Skeletal muscle satellite cell (primary cell): ENCODE measurements at regions not wholly inside any gene's neighbourhood (a gene's known extent, or its start where the extent isn't known, plus 50 kb on each side); places are given as distances from the start of the nearest gene placed in this dataset.

ENCODE experiments used
- H3K27me3 ChIP-seq: 2 replicates; pipeline ENCODE4 v1.7.0; 2013; ENCODE audit warnings: low read length; ENCODE audit not compliant: control insufficient read depth, insufficient read depth
- H3K36me3 ChIP-seq: 2 replicates; pipeline ENCODE4 v1.7.0; 2013; ENCODE audit warnings: mild to moderate bottlenecking, control low read depth, low read length; ENCODE audit not compliant: insufficient read depth
- H3K4me1 ChIP-seq: 2 replicates; pipeline ENCODE4 v1.7.0; 2013; ENCODE audit warnings: low read length; ENCODE audit not compliant: control insufficient read depth, insufficient read depth
- H3K4me2 ChIP-seq: 2 replicates; pipeline ENCODE4 v1.7.0; 2013; ENCODE audit warnings: mild to moderate bottlenecking, low read length
- H3K4me3 ChIP-seq: 2 replicates; pipeline ENCODE4 v1.7.0; 2013; ENCODE audit warnings: low read length
- H3K9ac ChIP-seq: 2 replicates; pipeline ENCODE4 v1.7.0; 2013; ENCODE audit warnings: mild to moderate bottlenecking, low read depth, low read length, moderate library complexity
- H3K9me3 ChIP-seq: replicated peaks from 2 replicates; pipeline ENCODE4 v1.7.0; 2013; ENCODE audit warnings: mild to moderate bottlenecking, control low read depth, low read length

DNA sequence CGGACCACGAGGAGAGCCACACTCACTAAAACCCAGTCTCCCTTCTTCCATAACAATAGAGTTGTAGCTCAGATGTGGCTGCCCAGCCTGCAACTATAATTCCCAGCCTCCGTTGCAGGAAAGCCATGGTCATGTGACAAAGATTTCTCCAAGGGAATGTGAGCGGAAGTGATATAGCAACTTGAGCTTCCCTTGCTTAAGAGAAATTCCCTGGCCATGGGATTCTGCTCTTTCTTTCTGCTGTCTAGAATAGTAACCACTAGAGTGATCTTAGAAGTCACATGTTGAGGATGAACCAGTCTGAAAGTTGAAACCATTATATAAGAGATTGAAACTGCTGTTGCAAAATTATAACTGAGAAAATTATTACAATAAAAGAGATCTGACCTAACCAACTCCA lies 86.4 kb upstream of the MED14 start:
- Histone ChIP-seq H3K4me2 (no peak overlapping the region), H3K4me3 (no peak overlapping the region), H3K9ac (no peak overlapping the region), H3K9me3 (no peaks in the 10 kb centered on the region), H3K36me3 (no peaks in the 10 kb centered on the region), H3K27me3 (peaks cover 12% of the 10 kb centered on the region), H3K4me1 (no peaks in the 10 kb centered on the region)

DNA sequence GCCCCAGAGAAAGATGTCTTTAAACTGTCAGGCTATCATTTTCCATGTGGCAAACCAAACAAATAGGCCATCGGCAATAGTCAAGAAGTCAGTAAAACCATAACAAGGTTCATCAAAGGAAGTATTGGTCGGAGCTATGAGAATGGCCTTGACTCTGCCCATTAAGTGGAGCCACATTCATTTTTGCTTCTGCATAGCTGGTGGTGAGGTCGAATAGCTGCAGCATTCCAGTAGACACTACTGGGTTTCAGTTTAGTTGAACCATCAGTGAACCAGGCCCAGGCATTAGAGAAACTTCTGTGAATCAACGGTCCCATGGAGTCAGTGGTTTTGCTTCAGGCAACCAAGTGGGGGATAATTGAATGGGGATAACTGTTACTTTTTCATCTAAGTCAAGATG lies 92.0 kb upstream of the MED14 start:
- no peaks in the 10 kb centered on the region for H3K9me3 ChIP-seq
- H3K4me2 ChIP-seq: no peak overlapping the region
- no peak overlapping the region for H3K9ac ChIP-seq
- no peaks in the 10 kb centered on the region for H3K36me3 ChIP-seq
- peaks cover 15% of the 10 kb centered on the region for H3K27me3 ChIP-seq
- H3K4me3 ChIP-seq: no peak overlapping the region
- H3K4me1 ChIP-seq: no peaks in the 10 kb centered on the region

DNA sequence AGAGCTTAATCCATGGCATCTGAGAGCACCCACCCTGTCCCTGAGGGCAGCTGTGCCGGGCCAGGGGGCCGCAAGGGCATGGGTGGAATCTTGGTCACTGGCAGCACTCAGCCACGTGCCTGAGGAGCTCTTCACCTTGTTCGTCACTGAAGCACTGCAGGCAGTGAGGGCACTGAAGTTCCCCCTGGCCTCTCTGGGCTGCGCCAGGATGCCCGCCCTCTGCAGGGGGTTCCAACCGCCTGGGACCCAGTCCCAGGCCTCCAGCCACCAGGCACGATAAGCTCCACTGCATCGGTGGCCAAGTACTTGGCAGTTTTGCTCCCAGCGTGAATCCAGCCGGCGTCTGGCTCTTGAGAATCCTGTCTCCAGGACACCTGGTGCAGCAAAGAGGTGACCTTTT lies 96.4 kb upstream of the MED14 start:
- no peak overlapping the region for H3K4me2 ChIP-seq
- H3K9me3 ChIP-seq: no peaks in the 10 kb centered on the region

DNA sequence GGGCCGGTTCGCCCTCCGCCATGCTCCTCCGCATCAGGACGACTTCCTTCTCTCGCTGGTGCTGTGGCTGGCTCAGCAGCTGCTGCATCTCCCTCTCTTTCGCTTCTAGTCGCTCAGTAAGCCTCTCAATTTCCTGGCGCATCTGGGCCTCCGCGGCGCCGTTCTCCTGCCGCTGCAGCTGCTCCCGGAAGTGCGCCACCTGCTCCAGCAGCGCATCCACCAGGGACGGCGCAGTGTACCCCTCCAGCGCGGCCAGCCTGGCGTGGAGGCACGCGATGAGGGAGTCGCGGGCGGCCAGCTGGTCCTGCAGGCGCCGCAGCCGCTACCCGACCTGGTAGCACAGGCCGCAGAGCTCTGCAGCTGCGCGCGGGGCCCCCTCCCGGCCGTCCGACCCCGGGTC lies 97.4 kb upstream of the MED14 start:
- no peak overlapping the region for H3K4me3 ChIP-seq
- no peak overlapping the region for H3K9ac ChIP-seq
- no peaks in the 10 kb centered on the region for H3K4me1 ChIP-seq
- H3K4me2 ChIP-seq: no peak overlapping the region
- H3K27me3 ChIP-seq: peaks cover 16% of the 10 kb centered on the region
- H3K36me3 ChIP-seq: no peaks in the 10 kb centered on the region
- H3K9me3 ChIP-seq: no peaks in the 10 kb centered on the region

More for the DNA sequence above, 96.4 kb upstream of the MED14 start:
- no peaks in the 10 kb centered on the region for H3K4me1 ChIP-seq
- H3K9ac ChIP-seq: no peak overlapping the region
- no peaks in the 10 kb centered on the region for H3K36me3 ChIP-seq
- H3K4me3 ChIP-seq: no peak overlapping the region
- H3K27me3 ChIP-seq: peaks cover 16% of the 10 kb centered on the region

DNA sequence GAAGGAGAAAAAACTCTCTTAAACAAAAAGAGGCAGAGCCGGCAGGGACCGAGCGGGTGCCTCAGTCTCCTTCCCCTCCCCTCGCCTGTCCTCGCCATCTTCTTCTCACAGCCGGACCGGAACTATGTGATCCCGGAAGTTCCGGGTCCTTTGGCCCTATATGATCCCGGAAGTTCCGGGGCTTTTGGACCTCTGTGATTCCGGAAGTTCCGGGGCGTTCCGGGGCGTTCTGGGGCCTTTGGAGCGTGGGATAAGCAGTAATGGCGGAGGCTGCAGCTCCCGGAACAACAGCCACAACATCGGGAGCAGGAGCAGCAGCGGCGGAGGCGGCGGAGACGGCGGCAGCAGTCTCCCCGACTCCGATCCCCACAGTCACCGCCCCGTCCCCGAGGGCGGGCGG lies 98.9 kb upstream of the MED14 start:
- H3K4me2 ChIP-seq: no peak overlapping the region
- H3K27me3 ChIP-seq: peaks cover 16% of the 10 kb centered on the region
- H3K36me3 ChIP-seq: no peaks in the 10 kb centered on the region
- no peak overlapping the region for H3K9ac ChIP-seq
- H3K4me3 ChIP-seq: no peak overlapping the region
- H3K4me1 ChIP-seq: no peaks in the 10 kb centered on the region
- no peaks in the 10 kb centered on the region for H3K9me3 ChIP-seq

DNA sequence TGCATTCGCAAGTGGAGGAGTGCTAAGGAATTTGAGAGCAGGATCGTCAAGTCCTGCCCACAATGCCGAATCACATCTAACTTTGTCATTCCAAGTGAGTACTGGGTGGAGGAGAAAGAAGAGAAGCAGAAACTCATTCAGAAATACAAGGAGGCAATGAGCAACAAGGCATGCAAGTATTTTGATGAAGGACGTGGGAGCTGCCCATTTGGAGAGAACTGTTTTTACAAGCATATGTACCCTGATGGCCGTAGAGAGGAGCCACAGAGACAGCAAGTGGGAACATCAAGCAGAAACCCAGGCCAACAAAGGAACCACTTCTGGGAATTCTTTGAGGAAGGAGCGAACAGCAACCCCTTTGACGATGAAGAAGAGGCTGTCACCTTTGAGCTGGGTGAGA lies 100.2 kb upstream of the MED14 start:
- Histone ChIP-seq H3K9me3 (peaks cover 3% of the 10 kb centered on the region), H3K9ac (no peak overlapping the region), H3K4me1 (no peaks in the 10 kb centered on the region), H3K4me2 (no peak overlapping the region), H3K27me3 (peaks cover 21% of the 10 kb centered on the region), H3K36me3 (no peaks in the 10 kb centered on the region), H3K4me3 (no peak overlapping the region)

DNA sequence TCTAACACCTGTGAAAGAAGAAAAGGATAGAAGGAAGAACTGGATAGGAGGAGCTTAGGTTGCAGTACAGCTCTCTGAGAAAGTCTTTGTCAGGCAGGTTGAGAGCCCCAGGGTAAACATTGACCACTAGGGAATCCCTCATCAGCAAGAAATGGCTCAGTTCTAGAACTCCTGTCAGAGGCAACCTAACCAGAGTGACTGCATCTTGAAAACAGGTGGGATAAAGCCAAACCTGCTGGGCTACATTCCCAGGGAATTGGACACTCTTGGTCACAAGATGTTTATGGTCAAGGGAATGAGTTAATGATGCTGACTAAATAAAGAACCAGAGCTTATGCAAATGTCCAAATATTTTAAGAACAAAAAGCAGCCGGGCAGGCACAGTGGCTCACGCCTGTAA lies 108.3 kb upstream of the MED14 start:
- no peak overlapping the region for H3K9ac ChIP-seq
- H3K36me3 ChIP-seq: no peaks in the 10 kb centered on the region
- no peak overlapping the region for H3K4me3 ChIP-seq
- H3K4me1 ChIP-seq: peaks cover 22% of the 10 kb centered on the region
- peaks cover 9% of the 10 kb centered on the region for H3K27me3 ChIP-seq
- peaks cover 13% of the 10 kb centered on the region for H3K9me3 ChIP-seq
- H3K4me2 ChIP-seq: no peak overlapping the region

DNA sequence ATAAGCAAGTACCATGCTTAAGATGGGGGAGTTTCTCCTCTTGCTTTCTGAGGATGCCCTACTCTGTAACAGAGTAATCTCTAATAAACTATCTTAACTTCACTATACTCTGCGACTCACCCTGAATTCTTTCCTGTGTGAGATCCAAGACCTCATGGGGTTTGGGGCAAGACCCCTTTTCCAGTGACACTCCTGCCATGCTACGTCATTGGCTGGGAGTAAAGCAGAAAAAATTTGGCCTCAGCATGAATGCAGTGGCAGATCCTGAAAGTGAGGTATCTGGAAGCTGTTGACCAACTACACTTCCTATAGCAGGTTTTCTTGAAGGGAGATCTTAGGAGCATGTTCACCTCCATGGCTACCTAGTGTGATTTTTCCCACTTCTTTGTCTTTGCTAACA lies 109.1 kb upstream of the MED14 start:
- H3K27me3 ChIP-seq: peaks cover 9% of the 10 kb centered on the region
- peaks cover 22% of the 10 kb centered on the region for H3K4me1 ChIP-seq
- H3K36me3 ChIP-seq: no peaks in the 10 kb centered on the region
- H3K9me3 ChIP-seq: peaks cover 13% of the 10 kb centered on the region
- peak overlapping the region; percentile 70 for H3K9ac ChIP-seq
- peak overlapping the region; percentile 78 for H3K4me2 ChIP-seq
- H3K4me3 ChIP-seq: no peak overlapping the region

DNA sequence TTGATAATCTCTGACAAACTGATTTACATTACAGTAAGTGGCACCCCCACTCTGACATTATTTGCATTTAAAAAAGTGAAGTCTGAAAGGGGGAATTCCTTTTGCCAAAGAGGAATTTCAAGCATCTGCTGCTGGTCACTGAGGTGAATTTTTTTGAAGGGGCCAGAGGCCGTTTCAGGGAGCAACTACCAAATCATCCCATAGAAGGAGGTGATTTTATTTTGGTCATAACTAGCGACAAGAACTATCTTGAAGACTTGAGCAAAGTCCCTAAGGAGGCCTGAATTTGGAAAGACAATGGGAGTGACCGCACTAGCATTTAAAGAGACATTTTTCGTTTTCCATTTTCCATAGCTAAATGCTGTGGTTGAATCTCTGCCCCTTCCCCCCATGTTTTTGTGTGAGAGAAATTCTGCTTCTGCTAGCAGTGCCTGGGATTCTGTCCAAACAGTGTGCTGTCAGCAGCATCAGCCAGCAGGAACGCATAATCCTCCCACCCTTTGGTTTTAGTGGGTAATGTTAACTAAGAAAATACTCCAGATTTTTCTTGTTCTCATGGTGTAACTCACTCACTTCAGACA lies 110.1 kb upstream of the MED14 start:
- Histone ChIP-seq H3K4me2 (peak overlapping the region; percentile 78), H3K4me1 (peaks cover 22% of the 10 kb centered on the region), H3K27me3 (peaks cover 8% of the 10 kb centered on the region), H3K9ac (peak overlapping the region; percentile 70), H3K4me3 (peak overlapping the region; percentile 52), H3K9me3 (peaks cover 11% of the 10 kb centered on the region), H3K36me3 (no peaks in the 10 kb centered on the region)

DNA sequence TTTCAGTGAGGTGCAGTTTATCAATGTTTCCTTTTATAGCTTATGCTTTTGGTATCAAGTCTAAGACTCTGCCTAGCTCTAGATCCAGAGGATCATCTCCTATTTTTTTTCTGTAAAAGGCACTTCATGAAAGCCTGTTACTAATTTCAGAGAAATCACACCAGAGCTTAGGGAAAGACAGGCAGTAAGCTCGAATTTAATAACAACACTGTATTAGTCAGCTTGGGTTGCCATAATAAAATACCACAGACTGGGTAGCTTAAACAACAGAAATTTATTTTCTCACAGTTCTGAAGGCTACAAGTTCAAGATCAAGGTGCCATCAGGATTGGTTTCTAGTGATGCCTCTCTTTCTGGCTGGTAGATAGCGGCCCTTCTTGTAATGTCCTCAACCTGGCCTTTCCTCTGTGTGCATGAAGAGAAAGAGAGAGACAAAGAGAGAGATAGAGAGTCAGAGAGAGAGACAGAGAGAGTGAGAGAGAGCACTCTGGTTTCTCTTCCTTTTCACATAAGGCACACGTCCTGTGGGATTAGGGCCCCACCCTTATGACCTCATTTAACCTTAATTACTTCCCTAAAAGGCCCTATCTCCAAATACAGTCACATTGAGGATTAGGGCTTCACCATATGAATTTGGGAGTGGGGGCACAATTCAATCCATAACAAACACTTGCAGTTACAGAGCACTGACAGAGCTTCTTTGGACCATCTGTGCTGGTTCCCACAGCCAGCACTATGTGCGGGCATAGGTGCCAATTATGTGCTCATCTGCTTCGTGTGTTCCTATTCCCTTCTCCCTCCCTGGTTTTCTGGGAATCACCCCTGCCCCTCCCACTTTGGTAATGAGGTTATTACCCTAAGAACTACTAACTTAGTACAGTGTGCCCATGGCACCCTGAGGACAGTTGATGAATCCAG lies 114.8 kb upstream of the MED14 start:
- Histone ChIP-seq H3K4me2 (no peak overlapping the region), H3K4me1 (peaks cover 12% of the 10 kb centered on the region), H3K9ac (no peak overlapping the region), H3K4me3 (no peak overlapping the region), H3K36me3 (no peaks in the 10 kb centered on the region), H3K9me3 (peaks cover 3% of the 10 kb centered on the region), H3K27me3 (peaks cover 7% of the 10 kb centered on the region)

DNA sequence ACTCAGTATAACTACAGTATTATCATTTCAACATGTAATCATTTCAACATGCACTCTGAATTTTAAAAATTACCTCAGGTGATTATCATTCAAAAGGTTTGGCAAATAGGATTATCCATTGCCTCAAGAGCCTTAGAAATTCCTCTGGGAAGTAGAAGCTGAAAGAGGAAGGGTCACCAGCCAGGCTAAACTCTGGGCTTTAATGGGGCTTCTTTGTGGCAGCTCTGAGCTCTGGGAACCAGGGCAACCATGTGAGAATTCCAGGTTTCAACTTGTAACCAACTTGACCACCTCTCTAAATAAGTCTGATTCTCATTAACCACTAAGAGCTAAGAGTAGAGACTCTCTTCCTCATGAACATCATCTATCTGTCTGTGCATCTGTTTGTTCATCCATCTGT lies 117.2 kb upstream of the MED14 start:
- peaks cover 7% of the 10 kb centered on the region for H3K27me3 ChIP-seq
- H3K4me3 ChIP-seq: no peak overlapping the region
- H3K9ac ChIP-seq: no peak overlapping the region
- H3K36me3 ChIP-seq: no peaks in the 10 kb centered on the region
- no peak overlapping the region for H3K4me2 ChIP-seq
- no peaks in the 10 kb centered on the region for H3K4me1 ChIP-seq
- peaks cover 3% of the 10 kb centered on the region for H3K9me3 ChIP-seq
